C1 segment of cervical spinal cord (tissue), 14 donors: ENCODE measurements at regions not wholly inside any gene's neighbourhood (a gene's known extent, or its start where the extent isn't known, plus 50 kb on each side); places are given as distances from the start of the nearest gene placed in this dataset.

ENCODE experiments used
- DNase-seq, 14 donors: peaks; one replicate each; lab custom pipeline; 2025; lab: John Stamatoyannopoulos, UW

DNA sequence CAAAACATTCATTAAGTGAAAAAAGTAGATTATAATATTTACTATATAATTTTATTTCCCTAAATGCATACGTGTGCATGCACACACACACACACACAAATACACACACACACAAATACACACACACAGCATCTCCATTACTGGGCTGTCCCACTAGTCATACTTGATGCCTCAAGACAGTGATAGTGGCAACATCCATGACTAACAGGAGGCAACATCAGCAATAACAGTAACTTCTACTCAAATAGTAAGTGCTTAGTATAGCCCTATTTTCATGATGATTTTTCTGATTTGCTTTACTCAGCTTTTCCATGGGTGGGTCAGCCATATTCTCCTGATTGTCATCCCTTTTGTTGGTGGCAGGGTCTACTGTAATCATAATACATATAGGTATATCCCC is 325.9 kb upstream of the TEX13C start:
- DNase-seq, result no peak

DNA sequence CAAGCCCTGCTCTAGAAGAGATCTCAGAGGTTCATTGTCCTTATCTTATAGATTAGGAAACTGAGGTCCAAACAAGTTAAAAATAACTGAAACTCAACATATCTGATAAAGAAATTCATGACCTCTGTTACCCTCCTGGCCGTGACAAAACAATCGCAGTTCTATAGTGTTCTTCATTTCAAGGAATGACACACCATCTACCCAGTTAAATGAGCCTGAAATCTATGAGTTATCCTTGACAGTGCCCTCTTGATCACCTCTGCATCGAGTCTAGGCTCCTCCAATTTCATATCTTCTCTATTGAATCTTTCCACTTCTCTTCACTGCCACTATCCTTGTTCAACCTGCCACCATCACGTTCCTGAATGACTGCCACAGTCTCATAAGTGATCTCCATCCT is 325.3 kb upstream of the TEX13C start:
- no peak for DNase-seq

DNA sequence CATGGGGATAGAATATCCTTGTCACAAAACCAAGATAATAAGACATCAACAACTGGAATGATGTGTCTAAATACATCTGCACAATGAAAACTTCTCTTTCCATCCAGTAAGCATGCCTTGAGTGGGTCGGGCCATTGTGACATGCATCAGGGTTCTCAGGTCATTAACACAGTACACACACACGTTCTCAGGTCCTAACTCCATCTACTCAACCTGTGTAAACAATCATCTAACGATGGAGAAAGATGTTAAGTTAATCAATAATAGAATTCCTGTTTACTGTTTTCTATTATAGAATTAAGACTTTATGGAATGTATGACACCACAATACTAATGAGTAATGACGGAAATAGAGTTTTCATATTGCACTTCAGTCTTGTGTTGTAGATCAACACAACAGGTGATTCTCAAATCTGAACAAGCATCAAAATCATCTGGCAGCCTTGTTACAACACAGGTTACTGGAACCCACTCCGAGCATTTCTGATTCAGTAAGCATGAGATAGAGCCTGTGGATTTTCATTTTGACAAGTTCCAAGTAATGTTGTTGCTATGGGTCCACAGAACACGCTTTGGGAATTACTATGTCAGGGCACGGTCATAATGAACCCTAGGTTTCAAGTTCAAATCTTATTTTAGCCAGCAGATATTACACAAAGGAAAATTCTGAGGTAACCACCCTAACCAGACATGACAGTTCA is 315.8 kb upstream of the TEX13C start:
- no peak for DNase-seq

DNA sequence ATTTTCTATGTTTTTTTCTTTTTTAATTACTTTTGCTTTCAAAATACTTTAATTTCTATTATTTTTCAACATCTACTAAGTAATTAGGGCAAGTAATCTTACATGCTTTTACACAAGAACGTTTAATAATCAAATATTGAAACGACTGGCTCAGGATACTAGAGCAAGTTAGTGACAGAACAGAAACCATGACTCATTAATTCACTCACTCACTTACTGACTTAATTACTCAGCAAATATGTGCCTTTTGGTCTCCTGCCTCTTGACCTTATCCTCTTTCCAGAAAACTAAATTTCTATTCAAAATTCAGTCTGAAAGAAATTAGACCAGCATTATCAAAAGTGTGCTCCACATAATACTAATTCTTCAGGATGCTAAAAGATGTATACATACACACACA is 314.9 kb upstream of the TEX13C start:
- DNase-seq, result no peak

DNA sequence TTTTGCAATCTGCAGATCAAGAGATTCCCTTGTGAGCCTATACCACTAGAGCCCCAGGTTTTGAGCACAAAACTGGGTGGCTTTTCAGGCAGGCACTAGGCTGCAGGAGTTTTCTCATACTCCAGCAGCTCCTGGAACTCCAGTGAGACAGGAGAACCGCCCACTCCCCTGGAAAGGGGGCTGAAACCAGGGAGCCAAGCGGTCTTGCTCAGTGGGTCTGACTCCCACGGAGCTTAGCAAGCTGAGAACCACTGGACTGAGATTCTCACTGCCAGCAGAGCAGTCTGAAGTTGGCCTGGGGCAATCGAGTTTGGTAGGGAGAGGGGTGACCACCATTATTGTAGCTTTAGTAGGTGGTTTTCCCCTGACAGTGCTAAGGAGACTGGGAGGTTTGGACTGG is 313.8 kb upstream of the TEX13C start:
- no peak for DNase-seq

DNA sequence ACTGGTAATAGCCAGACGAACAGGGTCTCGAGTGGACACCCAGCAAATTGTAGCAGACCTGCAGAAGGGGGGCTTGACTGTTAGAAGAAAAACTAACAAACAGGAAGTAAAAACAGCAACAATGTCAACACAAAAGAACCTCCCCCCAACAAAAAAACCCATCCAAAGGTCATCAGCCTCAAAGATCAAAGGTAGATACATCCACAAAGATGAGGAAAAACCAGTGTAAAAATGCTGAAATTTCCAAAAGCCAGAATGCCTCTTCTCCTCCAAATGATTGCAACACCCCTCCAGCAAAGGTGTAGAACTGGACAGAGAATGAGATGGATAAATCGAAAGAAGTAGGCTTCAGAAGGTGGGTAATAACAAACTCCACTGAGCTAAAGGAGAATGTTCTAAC is 313.0 kb upstream of the TEX13C start:
- DNase-seq, result no peak

DNA sequence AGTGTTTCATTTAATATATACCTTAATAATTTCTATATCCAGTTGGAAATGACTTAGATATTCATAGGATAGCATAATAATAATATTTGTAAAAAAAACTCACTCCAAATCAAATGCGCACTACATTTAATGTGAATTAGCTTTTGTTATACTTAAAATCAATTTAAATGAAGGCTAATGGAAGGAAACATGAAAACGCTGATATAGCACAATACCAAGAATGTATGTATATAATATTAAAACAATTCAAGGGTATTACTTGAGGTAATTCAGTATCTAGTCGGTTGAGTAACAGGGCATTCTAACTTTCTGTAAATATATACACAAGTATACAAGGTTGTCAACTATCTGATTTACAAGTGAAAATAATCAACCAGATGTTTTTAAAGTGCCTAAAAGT is 307.1 kb upstream of the TEX13C start:
- no peak for DNase-seq

DNA sequence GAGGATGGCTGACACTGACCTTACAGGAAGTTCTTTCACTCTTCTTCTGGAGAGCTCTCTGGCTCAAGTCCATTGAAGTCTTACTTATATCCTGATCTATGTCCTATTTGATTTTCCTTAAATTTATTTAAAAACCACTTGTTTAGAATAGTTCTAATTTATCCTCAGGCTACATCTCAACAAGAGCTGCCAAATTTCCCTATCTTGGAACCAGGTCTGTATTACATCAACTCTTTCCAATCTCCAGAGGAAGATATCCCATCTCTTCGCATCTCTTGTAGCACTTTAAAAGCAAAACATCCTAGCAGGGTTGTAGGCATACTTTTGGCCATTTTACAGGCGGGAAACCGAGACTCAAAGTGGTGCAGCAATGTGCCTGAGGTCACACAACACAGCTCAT is 290.5 kb upstream of the TEX13C start:
- no peak for DNase-seq
